HG03175 (cell line): ENCODE measurements at regions not wholly inside any gene's neighbourhood (a gene's known extent, or its start where the extent isn't known, plus 50 kb on each side); places are given as distances from the start of the nearest gene placed in this dataset.
"Not testable (repeated sequence)": the region's sequence is repeated elsewhere in the genome, so short reads cannot be mapped to it uniquely, and the experiment has no call there.

Source experiments
- ATAC-seq: cut with Tn5 transposase; IDR thresholded peaks from one replicate; pipeline ENCODE4 v1.9.1; 2021; ENCODE audit warnings: mild to moderate bottlenecking, moderate library complexity; ENCODE audit not compliant: unreplicated experiment

DNA sequence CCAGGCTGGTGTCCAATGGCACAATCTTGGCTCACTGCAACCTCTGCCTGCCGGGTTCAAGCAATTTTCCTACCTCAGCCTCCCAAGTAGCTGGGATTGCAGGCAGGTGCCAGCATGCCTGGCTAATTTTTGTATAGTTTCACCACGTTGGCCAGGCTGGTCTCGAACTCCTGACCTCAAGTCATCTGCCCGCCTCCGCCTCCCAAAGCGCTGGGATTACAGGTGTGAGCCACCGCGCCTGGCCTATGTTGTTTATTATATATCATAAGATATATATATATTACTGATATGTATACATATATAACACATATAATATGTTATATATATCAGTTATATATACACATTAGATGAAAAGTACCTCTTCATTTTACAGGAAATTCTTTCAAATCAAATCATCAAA, 914.7 kb downstream of the FOXD4L5 start:
- ATAC-seq: not testable (repeated sequence)

DNA sequence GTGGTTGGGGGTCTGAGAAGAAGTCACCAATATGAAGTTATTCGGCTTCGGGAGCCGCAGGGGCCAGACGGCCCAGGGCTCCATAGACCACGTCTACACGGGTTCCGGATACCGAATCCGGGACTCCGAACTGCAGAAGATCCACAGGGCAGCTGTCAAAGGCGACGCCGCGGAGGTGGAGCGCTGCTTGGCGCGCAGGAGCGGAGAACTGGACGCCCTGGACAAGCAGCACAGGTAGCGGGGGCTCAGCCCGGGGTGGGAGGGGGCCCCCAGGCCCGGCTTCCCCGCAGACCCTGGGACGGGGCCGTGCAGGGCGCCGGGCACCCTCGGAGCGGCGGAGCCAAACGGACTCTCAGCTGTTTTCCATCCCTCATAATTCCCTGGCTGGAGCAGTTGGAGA, 915.4 kb downstream of the FOXD4L5 start:
- not testable (repeated sequence) for ATAC-seq

DNA sequence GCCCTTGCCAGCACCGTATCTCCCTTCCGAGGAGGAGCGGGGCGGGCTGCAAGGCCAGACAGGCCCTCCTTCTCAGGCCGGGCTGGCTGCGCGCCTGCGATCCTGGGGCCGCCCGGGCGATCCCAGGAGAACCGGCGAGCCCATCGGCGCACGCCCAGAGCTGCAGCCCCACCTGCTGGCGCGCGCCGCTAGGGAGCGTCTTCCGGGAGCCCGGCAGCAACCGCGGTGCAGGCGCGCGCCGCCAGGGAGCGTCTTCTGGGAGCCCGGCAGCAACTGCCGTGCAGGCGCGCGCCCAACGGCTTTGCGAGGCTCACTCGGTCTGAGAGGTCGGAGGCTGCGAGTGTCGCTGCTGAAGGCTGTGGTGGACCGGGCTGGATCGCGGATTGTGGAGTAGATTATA, 915.9 kb downstream of the FOXD4L5 start:
- peak; percentile 100 for ATAC-seq

DNA sequence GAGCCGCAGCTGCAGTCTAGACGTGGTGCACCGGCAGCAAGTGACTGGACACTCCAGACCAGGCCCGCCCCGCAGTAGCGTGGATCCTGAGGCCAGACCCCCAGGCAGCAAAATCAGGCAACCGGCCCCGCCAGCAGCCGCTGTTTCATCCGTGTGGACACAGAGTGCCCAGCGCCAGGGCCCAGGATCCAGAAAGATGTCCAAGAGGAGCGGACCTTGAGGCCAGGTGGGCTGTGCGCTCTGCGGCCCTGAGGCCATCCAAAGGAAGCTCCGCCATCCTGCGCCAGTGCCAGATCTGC, 916.4 kb downstream of the FOXD4L5 start:
- not testable (repeated sequence) for ATAC-seq

DNA sequence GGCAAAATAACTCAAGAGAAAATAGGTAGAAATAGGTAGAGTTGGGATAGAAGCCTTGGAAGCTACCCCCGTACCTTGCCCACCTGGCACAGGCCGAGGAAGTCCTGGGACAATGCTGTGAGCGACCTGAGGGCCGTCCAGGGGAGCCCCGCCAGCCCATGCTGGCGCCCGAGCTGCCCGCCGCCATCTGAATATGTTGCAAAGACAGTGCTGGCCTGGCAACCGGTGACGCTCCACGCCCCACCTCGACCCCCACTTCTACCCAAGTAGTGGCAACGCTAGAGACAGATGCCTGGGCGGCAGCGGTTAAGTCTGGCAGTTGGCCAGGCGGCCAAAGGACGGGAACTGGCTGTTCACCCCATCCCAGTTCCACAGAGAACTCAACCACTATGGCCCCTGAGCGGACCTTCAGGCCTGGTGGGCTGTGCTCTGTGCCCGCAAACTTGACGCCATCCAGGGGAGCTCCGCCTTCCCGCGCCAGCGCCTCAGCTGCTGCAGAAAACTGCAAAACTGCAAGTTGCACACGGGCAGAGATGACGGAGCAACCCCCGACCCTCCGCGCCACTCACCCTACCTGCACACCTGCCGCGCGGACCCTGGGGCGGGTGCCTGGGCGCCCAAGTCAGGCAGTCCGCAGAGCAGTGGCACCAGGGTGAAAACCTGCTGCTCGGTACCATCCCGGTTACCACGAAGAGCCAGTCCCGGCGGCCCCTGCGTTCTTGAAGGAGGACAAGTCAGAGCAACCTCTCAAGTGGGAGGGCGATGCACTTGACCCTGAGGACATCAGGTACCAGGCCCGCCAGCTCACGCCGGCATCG, 917.0 kb downstream of the FOXD4L5 start:
- not testable (repeated sequence) for ATAC-seq
